SK-N-SH (cell line): ENCODE measurements at regions not wholly inside any gene's neighbourhood (a gene's known extent, or its start where the extent isn't known, plus 50 kb on each side); places are given as distances from the start of the nearest gene placed in this dataset.

ENCODE experiments used
- FOXM1 ChIP-seq: IDR thresholded peaks from 2 replicates; pipeline ENCODE4 v1.4.0; 2012; ENCODE audit warnings: low read depth, mild to moderate bottlenecking
- MXI1 ChIP-seq: IDR thresholded peaks from 2 replicates; pipeline ENCODE4 v1.6.1; 2012; ENCODE audit warnings: mild to moderate bottlenecking, low read depth, low read length, improper control_type of control experiment
- NRF1 ChIP-seq: IDR thresholded peaks from 2 replicates; pipeline ENCODE4 v1.6.1; 2012; ENCODE audit warnings: low read depth, mild to moderate bottlenecking, low read length
- POLR2AphosphoS5 ChIP-seq: IDR thresholded peaks from 2 replicates; pipeline ENCODE4 v1.6.1; 2012; ENCODE audit warnings: low read depth, low read length
- RAD21 ChIP-seq: IDR thresholded peaks from 2 replicates; pipeline ENCODE4 v1.6.1; 2012; ENCODE audit warnings: mild to moderate bottlenecking, low read length
- RFX5 ChIP-seq: IDR thresholded peaks from 2 replicates; pipeline ENCODE4 v1.6.1; 2012; ENCODE audit warnings: mild to moderate bottlenecking, improper control_type of control experiment, low read length
- SMC3 ChIP-seq: IDR thresholded peaks from 2 replicates; pipeline ENCODE4 v1.6.1; 2012; ENCODE audit warnings: low read depth, low read length, improper control_type of control experiment
- TAF1 ChIP-seq: IDR thresholded peaks from 2 replicates; pipeline ENCODE4 v1.6.1; 2012; ENCODE audit warnings: low read depth, mild to moderate bottlenecking, low read length, moderate library complexity, borderline replicate concordance
- TEAD4 ChIP-seq: IDR thresholded peaks from 2 replicates; pipeline ENCODE4 v1.4.0; 2012; ENCODE audit warnings: mild to moderate bottlenecking, borderline replicate concordance; ENCODE audit not compliant: insufficient read depth
- USF2 ChIP-seq: fragments of 150-350 bp; IDR thresholded peaks from 2 replicates; pipeline ENCODE4 v1.6.1; 2017; ENCODE audit warnings: antibody characterized with exemption, low read length, low read depth, borderline replicate concordance
- TF ChIP-seq, protein P1 (sequence below): fragments of 200-600 bp; sonication (generic); IDR thresholded peaks from 2 replicates; pipeline ENCODE4 v1.6.1; 2017; ENCODE audit warnings: antibody characterized with exemption, mild to moderate bottlenecking, moderate library complexity

- TF ChIP-seq MXI1, result no peak
- TF ChIP-seq POLR2AphosphoS5, result no peak
- TF ChIP-seq RFX5, result no peak
- TF ChIP-seq, protein P1, sequence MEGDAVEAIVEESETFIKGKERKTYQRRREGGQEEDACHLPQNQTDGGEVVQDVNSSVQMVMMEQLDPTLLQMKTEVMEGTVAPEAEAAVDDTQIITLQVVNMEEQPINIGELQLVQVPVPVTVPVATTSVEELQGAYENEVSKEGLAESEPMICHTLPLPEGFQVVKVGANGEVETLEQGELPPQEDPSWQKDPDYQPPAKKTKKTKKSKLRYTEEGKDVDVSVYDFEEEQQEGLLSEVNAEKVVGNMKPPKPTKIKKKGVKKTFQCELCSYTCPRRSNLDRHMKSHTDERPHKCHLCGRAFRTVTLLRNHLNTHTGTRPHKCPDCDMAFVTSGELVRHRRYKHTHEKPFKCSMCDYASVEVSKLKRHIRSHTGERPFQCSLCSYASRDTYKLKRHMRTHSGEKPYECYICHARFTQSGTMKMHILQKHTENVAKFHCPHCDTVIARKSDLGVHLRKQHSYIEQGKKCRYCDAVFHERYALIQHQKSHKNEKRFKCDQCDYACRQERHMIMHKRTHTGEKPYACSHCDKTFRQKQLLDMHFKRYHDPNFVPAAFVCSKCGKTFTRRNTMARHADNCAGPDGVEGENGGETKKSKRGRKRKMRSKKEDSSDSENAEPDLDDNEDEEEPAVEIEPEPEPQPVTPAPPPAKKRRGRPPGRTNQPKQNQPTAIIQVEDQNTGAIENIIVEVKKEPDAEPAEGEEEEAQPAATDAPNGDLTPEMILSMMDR, result no peak
- no peak for TF ChIP-seq TEAD4
- no peak for TF ChIP-seq SMC3
- no peak for TF ChIP-seq USF2
- TF ChIP-seq TAF1, result no peak
- no peak for TF ChIP-seq RAD21
- TF ChIP-seq NRF1, result no peak
- no peak for TF ChIP-seq FOXM1
Measured at GRCh38 chr7:25694211-25694610, 457.8 kb upstream of the NFE2L3 start.
